IPS DF 6.9 (cell line): ENCODE measurements at regions not wholly inside any gene's neighbourhood (a gene's known extent, or its start where the extent isn't known, plus 50 kb on each side); places are given as distances from the start of the nearest gene placed in this dataset.

Source experiments
- DNase-seq: peaks from one replicate; pipeline ENCODE4 v3.0.0-alpha.2; 2013; ENCODE audit warnings: low read depth, low spot score
- H3K27ac ChIP-seq: one replicate; pipeline ENCODE4 v1.5.1; 2013; ENCODE audit warnings: low read length, control low read depth
- H3K27me3 ChIP-seq: 2 replicates; pipeline ENCODE4 v1.6.1; 2013; ENCODE audit warnings: mild to moderate bottlenecking, low read length; ENCODE audit not compliant: control insufficient read depth, insufficient read depth
- H3K36me3 ChIP-seq: 2 replicates; pipeline ENCODE4 v1.6.1; 2013; ENCODE audit warnings: low read length; ENCODE audit not compliant: control insufficient read depth, insufficient read depth
- H3K4me1 ChIP-seq: 2 replicates; pipeline ENCODE4 v1.6.1; 2013; ENCODE audit warnings: low read length; ENCODE audit not compliant: control insufficient read depth, insufficient read depth
- H3K4me3 ChIP-seq: 2 replicates; pipeline ENCODE4 v1.5.1; 2013; ENCODE audit warnings: mild to moderate bottlenecking, low read length
- H3K9me3 ChIP-seq: 2 replicates; pipeline ENCODE4 v1.6.1; 2013; ENCODE audit warnings: low read length, inconsistent platforms; ENCODE audit not compliant: control insufficient read depth, insufficient read depth
- WGBS: extraction: QIAGEN DNeasy Blood & Tissue Kit; methylation state at CpG from one replicate; pipeline ENCODE4 v1.1.7; 2013; ENCODE audit warnings: mixed read lengths, missing lambda C conversion rate; ENCODE audit not compliant: insufficient read length, insufficient coverage; 5-methylcytosine and 5-hydroxymethylcytosine counted together

DNA sequence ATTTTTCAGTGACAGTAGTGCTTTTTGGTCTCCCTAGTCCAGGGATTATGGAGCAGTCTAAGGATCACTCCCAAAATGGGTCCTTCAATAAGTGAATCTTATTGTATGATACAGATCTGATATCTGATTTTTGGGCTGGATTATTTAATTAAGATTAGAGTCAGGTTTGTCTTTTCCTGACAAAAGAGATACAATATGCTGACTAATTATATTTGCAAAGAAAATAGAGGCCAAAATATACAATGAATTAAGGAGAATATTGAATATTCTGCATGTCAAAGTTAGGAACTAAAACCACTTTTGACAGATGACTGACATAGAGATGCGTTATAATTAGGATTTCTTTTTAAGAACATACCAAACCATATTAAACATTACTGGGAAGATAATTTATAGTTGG is 175.2 kb downstream of the FOXG1 start:
- Histone ChIP-seq H3K4me1 (no peaks in the 10 kb centered on the region), H3K27me3 (no peaks in the 10 kb centered on the region), H3K9me3 (no peaks in the 10 kb centered on the region), H3K36me3 (no peaks in the 10 kb centered on the region), H3K27ac (no peak overlapping the region), H3K4me3 (no peak overlapping the region)
- DNase-seq, result no peak
- no CpG with 5 or more reads among the region's 1 CpG for WGBS

DNA sequence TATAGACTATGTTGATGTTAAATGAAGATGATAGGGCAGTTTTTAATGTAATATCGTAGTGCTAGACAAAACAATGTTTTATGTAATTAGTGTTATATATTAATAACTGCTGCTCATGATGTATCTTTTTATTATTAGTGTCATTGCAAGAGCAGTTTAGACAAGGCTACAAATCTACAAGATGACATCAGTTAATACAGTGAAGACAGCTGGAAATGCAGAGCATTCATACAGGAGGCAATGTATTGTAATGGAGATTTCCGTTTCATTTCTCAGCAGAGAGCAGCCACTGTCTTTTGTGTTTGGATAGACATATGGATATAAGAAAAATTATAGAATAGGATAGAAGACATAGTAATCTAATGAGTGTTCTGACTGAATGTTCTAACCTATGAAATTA is 178.0 kb downstream of the FOXG1 start:
- Histone ChIP-seq H3K27ac (no peak overlapping the region), H3K36me3 (no peaks in the 10 kb centered on the region), H3K9me3 (no peaks in the 10 kb centered on the region), H3K4me3 (no peak overlapping the region), H3K27me3 (no peaks in the 10 kb centered on the region), H3K4me1 (no peaks in the 10 kb centered on the region)
- DNase-seq, result no peak
- WGBS, result 100% methylated on average over 1 of the region's 2 CpGs

DNA sequence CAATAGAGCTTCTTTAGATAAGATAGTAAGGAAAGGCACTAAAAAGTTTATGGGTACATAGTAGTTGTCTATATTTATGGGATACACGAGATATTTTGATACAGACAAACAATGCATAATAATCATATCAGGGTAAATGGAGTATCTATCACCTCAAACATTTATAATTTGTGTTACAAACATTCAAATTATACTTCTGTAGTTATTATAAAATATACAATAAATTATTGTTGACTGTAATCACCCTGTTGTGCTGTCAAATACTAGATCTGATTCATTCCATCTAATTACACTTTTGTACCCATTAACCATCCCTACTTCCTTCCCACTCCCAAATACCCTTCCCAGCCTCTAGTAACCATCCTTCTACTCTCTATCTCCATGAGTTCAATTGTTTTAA is 179.7 kb downstream of the FOXG1 start:
- no CpG with 5 or more reads among the region's 1 CpG for WGBS
- H3K36me3 ChIP-seq, result no peaks in the 10 kb centered on the region
- H3K4me1 ChIP-seq, result no peaks in the 10 kb centered on the region
- H3K9me3 ChIP-seq, result no peaks in the 10 kb centered on the region
- no peak overlapping the region for H3K27ac ChIP-seq
- no peak for DNase-seq
- no peaks in the 10 kb centered on the region for H3K27me3 ChIP-seq
- H3K4me3 ChIP-seq, result no peak overlapping the region

DNA sequence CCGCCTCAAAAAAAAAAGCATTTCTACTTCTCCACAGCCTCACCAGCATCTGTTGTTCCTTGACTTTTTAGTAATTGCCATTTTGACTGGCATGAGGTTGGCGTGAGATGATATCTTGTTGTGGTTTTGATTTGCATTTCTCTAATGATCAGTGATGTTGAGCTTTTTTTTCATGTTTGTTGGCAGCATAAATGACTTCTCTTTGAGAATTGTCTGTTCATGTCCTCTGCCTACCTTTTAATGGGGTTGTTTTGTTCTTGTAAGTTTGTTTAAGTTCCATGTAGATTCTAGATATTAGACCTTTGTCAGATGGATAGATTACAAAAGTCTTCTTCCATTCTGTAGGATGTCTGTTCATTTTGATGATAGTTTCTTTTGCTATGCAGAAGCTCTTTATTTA is 182.9 kb downstream of the FOXG1 start:
- Histone ChIP-seq H3K36me3 (no peaks in the 10 kb centered on the region), H3K27me3 (no peaks in the 10 kb centered on the region), H3K4me3 (no peak overlapping the region), H3K9me3 (no peaks in the 10 kb centered on the region), H3K4me1 (no peaks in the 10 kb centered on the region), H3K27ac (no peak overlapping the region)
- WGBS, result no CpG with 5 or more reads among the region's 2 CpGs
- DNase-seq, result no peak

DNA sequence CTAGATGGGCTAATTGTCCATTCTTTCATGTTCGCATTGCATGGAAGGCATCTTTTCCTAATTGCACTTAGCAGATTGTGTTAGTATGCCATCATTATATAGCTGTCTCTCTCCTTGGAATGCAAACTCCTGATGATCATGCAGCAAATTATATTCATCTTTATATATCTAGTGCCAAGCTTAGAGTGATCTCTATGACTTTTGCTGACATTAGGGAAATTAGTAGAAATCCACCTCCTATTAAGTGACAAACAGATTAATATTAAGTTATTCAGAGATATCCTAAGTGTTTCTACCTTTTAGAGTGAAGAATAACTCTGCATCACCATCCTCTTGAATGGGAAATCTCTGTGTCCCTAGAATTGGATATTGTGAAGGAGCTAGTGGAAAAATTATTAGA is 185.6 kb downstream of the FOXG1 start:
- H3K36me3 ChIP-seq, result no peaks in the 10 kb centered on the region
- no peaks in the 10 kb centered on the region for H3K9me3 ChIP-seq
- H3K4me3 ChIP-seq, result no peak overlapping the region
- no peak for DNase-seq
- no CpG with 5 or more reads among the region's 1 CpG for WGBS
- no peak overlapping the region for H3K27ac ChIP-seq
- no peaks in the 10 kb centered on the region for H3K27me3 ChIP-seq
- no peaks in the 10 kb centered on the region for H3K4me1 ChIP-seq

DNA sequence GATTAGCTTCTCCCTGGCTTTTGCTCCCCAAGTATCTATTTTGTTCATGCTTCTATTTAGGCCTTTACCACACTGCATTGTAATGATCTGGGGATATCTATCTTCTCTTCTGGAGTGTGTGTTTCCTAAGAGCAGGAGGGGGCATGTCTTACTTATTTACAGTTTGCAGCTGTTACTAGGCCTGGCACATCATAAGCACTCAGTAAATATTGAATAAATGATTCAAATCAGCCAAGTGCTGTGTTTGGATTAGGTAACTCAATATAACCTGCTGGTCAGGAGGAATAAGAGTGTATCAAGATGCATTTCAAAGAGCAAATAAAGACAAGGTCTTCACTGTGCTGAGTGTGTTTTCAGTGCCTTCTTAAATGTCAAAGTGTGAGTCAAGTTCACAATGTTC is 186.1 kb downstream of the FOXG1 start:
- H3K4me3 ChIP-seq, result no peak overlapping the region
- no peaks in the 10 kb centered on the region for H3K36me3 ChIP-seq
- DNase-seq, result no peak
- H3K9me3 ChIP-seq, result no peaks in the 10 kb centered on the region
- no peak overlapping the region for H3K27ac ChIP-seq
- no peaks in the 10 kb centered on the region for H3K27me3 ChIP-seq
- no peaks in the 10 kb centered on the region for H3K4me1 ChIP-seq

DNA sequence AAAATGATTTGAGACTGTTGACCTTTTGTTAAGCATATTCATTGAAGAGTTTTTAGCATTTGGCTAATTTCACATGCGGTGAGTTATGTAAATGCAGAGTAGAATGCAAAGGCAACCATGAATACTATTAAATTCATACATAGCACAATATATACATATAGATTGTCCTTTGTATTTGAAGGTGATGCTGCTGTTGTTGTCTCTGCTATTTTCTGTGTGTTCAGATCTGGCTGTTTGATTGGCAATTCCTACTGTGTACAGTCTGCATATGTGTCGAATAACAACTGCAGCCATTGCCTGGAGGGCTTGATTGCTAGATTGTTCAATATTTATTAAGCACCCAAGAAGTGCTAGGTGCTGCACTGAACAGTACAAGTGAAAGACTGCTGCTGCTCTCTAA is 187.4 kb downstream of the FOXG1 start:
- DNase-seq, result no peak
- no peaks in the 10 kb centered on the region for H3K36me3 ChIP-seq
- no peak overlapping the region for H3K27ac ChIP-seq
- no peaks in the 10 kb centered on the region for H3K9me3 ChIP-seq
- H3K4me1 ChIP-seq, result no peaks in the 10 kb centered on the region
- WGBS, result no CpG with 5 or more reads among the region's 2 CpGs
- no peak overlapping the region for H3K4me3 ChIP-seq
- no peaks in the 10 kb centered on the region for H3K27me3 ChIP-seq

DNA sequence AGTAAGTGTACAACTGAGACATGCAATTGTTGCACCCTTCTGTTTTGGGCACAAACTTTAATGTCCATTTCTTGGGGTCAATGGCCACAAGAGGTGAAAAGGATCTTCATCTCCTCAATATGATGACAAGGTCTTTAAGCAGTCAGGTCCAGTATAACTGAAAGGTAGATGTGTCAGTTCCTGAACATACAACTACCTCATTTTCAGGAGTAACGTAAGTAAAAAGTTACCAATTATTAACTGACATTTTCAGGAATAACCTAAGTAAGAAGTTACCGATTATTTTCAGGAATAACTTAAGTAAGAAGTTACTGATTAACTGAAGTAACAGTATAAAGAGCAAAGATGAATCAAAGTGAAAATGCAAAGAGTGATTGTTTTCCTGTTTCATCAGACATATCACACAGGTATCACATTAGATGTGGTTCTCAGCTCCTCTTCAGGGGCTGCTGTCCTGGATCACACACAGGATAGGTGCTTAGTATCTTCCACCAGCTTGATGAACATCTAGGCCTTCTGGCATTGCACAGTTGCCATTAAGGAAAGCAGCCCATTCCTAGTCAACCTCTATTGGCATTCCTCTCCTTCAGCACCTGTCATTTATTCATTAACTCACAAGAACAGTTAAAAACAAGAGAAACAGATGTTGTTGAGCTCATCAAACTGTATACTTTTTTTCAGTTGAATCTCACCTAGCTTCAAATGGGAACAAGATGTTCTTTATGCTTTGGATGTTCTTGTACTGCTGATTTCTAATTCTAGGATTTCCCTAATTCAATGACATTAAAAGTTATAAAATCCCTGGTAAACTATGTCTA is 200.0 kb downstream of the FOXG1 start:
- Histone ChIP-seq H3K36me3 (no peaks in the 10 kb centered on the region), H3K4me1 (no peaks in the 10 kb centered on the region), H3K9me3 (no peaks in the 10 kb centered on the region), H3K4me3 (no peak overlapping the region), H3K27me3 (no peaks in the 10 kb centered on the region), H3K27ac (no peak overlapping the region)
- no peak for DNase-seq
- WGBS, result no CpG with 5 or more reads among the region's 2 CpGs

DNA sequence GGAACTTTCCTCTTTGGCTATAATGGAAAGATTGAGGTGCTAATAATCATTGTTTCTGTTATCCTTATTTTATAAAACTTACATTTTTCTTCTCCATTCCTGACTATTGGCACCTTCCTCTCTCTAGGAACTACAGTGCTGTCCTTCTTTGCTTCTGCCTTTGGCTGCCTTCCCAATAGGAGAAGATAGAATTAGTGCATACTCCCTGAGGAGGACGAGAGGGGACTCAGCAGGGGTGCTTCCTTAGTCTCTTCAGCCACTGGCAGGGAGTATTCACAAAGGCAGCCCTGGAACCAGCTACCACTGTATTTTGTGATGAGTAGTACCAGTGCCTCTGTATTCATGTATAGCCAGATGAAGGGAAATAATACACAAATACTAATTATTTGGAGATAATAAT is 208.5 kb downstream of the FOXG1 start:
- Histone ChIP-seq H3K4me1 (no peaks in the 10 kb centered on the region), H3K27ac (no peak overlapping the region), H3K36me3 (no peaks in the 10 kb centered on the region), H3K4me3 (no peak overlapping the region), H3K9me3 (no peaks in the 10 kb centered on the region), H3K27me3 (no peaks in the 10 kb centered on the region)
- no peak for DNase-seq
- no CpG with 5 or more reads among the region's 1 CpG for WGBS

DNA sequence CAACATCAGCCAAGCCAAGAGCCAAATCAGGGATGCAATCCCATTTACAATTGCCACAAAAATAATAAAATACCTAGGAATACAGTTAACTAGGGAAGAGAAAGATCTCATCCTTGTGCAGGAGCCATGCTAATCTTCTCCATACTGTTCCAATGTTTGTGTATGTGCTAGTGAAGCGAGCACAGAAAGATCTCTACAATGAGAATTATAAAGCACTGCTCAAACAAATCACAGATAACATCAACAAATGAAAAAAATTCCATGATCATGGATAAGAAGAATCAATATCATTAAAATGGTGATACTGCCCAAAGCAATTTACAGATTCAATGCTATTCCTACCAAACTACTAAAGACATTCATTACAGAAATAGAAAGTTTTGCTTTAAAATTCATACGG is 215.6 kb downstream of the FOXG1 start:
- Histone ChIP-seq H3K9me3 (no peaks in the 10 kb centered on the region), H3K27me3 (no peaks in the 10 kb centered on the region), H3K27ac (no peak overlapping the region), H3K36me3 (no peaks in the 10 kb centered on the region), H3K4me1 (no peaks in the 10 kb centered on the region), H3K4me3 (no peak overlapping the region)
- no peak for DNase-seq
- WGBS, result no CpG with 5 or more reads among the region's 2 CpGs

DNA sequence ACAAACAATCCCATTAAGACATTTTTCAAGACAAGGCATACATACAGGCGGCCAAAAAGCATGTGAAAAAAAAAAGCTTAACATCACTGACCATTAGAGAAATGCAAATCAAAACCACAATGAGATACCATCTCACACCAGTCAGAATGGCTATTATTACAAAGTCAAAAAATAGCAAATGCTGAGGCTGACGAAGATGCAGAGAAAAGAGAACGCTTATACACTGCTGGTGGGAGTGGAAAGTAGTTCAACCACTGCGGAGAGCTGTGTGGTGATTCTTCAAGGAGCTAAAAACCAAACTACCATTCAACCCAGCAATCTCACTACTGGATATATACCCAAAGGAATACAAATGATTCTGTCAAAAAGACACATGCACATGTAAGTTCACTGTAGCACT is 216.7 kb downstream of the FOXG1 start:
- WGBS, result no CpG with 5 or more reads among the region's 4 CpGs
- H3K4me3 ChIP-seq, result no peak overlapping the region
- no peaks in the 10 kb centered on the region for H3K9me3 ChIP-seq
- no peak for DNase-seq
- H3K4me1 ChIP-seq, result no peaks in the 10 kb centered on the region
- no peak overlapping the region for H3K27ac ChIP-seq
- no peaks in the 10 kb centered on the region for H3K27me3 ChIP-seq
- H3K36me3 ChIP-seq, result no peaks in the 10 kb centered on the region
